Neural progenitor cell (in vitro differentiated cells): ENCODE measurements at regions not wholly inside any gene's neighbourhood (a gene's known extent, or its start where the extent isn't known, plus 50 kb on each side); places are given as distances from the start of the nearest gene placed in this dataset.

Source experiments
- CTCF ChIP-seq: fragments of 200-600 bp; sonication (generic); IDR thresholded peaks from 2 replicates; pipeline ENCODE4 v1.5.1; 2017; ENCODE audit warnings: antibody characterized with exemption, mild to moderate bottlenecking
- EZH2 ChIP-seq: fragments of 200-600 bp; sonication (generic); IDR thresholded peaks from 2 replicates; pipeline ENCODE4 v1.6.1; 2017; ENCODE audit warnings: antibody characterized with exemption, mild to moderate bottlenecking, moderate library complexity

GRCh38 chr2:155022531-155022930, 324.0 kb downstream of the KCNJ3 start:
- no peak for TF ChIP-seq CTCF
- no peak for TF ChIP-seq EZH2
